ENCODE measurements at regions not wholly inside any gene's neighbourhood (a gene's known extent, or its start where the extent isn't known, plus 50 kb on each side); places are given as distances from the start of the nearest gene placed in this dataset.

DNA sequence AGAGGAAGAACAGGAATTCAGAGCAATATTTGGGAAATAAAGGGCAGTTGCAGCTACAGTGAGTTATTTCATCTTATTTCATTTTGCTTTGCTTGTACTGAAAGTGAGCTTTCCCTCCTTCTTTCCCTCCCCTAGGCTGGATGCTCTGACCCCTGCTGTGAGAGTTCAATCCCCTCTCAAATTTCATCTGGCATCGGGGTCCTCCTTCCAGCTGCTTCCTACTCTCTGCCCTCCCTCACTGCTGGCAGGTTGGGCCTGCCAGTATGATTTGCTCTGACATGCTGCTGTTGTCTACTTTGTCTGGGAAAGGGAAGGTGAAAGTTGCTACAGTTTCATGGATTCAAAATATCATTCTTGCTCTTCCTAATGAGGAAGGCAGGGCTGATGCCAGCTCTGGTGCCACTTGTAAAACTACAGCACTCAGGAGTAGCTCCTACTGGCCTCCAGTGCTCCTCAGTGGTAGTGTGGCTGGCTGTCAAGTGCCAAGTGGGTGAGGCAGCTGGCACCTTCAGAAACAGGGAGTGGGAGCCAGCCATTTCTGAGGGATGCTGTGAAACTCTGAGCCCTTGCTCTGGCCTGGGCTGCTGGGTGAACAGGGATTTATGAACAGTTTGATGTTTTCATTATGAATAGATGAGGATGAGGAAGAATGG, 408.6 kb downstream of the HAPSTR1 start:
- H3K36me3 ChIP-seq, result no peaks in the 10 kb centered on the region
- no peak overlapping the region for H3K4me3 ChIP-seq
- DNase-seq (ENCODE audit: low spot score in 2 of 2), result no peak
- no peak for TF ChIP-seq POLR2AphosphoS5 (IDR thresholded peaks at IDR 0.05)
- TF ChIP-seq, protein P1, sequence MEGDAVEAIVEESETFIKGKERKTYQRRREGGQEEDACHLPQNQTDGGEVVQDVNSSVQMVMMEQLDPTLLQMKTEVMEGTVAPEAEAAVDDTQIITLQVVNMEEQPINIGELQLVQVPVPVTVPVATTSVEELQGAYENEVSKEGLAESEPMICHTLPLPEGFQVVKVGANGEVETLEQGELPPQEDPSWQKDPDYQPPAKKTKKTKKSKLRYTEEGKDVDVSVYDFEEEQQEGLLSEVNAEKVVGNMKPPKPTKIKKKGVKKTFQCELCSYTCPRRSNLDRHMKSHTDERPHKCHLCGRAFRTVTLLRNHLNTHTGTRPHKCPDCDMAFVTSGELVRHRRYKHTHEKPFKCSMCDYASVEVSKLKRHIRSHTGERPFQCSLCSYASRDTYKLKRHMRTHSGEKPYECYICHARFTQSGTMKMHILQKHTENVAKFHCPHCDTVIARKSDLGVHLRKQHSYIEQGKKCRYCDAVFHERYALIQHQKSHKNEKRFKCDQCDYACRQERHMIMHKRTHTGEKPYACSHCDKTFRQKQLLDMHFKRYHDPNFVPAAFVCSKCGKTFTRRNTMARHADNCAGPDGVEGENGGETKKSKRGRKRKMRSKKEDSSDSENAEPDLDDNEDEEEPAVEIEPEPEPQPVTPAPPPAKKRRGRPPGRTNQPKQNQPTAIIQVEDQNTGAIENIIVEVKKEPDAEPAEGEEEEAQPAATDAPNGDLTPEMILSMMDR (IDR thresholded peaks at IDR 0.05), result no peak
- TF ChIP-seq POLR2A (IDR thresholded peaks at IDR 0.05), result no peak
- no peaks in the 10 kb centered on the region for H3K9me3 ChIP-seq
- no peak overlapping the region for H3K27ac ChIP-seq
- H3K27me3 ChIP-seq, result no peaks in the 10 kb centered on the region
- intact Hi-C loops (cut with DNase I; ENCODE audit: low total_unique reads), result no loop called here
- no peaks in the 10 kb centered on the region for H3K4me1 ChIP-seq

DNA sequence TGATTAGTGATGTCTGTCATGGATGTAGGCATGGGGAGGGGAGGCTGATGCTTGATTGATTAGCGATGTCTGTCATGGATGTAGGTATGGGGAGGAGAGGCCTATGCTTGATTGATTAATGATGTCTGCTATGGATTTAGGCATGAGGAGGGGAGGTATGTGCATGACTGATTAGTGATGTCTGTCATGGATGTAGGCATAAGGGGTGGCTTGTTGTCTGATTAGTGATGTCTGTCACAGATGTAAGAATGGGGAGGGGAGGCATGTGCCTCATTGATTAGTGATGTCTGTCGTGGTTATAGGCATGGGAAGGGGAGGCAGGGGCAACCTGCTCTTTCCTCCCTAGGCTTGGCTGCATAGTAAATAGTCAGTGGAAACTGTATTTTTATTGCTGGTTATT, 409.4 kb downstream of the HAPSTR1 start:
- H3K9me3 ChIP-seq, result no peaks in the 10 kb centered on the region
- intact Hi-C loops (cut with DNase I; ENCODE audit: low total_unique reads), result no loop called here
- no peaks in the 10 kb centered on the region for H3K27me3 ChIP-seq
- TF ChIP-seq POLR2A (IDR thresholded peaks at IDR 0.05), result no peak
- TF ChIP-seq, protein P1 (IDR thresholded peaks at IDR 0.05), result no peak
- no peak for TF ChIP-seq POLR2AphosphoS5 (IDR thresholded peaks at IDR 0.05)
- H3K36me3 ChIP-seq, result no peaks in the 10 kb centered on the region
- H3K4me3 ChIP-seq, result no peak overlapping the region
- no peaks in the 10 kb centered on the region for H3K4me1 ChIP-seq
- no peak for DNase-seq (ENCODE audit: low spot score in 2 of 2)
- no peak overlapping the region for H3K27ac ChIP-seq

DNA sequence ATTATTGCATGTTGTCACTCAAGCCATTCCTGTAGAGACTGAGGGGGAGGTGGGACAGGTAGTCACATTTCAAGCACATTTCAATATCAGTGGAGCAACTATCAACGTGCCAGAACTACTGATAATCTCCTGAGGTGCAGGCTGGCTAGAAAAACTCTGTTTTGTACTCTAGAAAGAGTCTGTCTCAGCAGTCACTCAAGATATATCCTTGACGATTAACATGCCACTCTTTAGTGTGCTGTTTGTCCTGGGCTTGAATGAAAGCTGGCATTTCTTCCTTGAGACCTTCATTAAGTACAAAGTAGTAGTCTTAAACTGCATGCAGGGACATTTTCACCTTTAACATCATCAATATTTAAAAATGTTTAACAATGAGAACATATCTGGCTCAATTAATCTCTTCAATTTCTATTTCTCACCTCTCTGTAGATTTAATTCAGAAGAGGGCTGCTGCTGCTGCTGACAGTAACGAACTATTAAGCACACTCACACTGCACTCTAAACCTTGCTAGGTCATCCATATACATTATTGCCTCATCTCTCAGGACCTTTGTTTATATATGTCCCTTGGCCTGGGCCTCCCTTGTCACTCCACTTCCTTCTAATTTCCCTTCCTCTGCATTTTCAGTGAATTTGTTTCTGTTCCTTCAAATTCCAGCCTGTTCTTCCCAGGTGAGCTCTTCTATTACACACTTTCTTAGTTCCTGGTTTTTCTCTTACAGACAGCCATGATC, 412.0 kb downstream of the HAPSTR1 start:
- H3K4me3 ChIP-seq, result no peak overlapping the region
- no peaks in the 10 kb centered on the region for H3K4me1 ChIP-seq
- H3K27me3 ChIP-seq, result no peaks in the 10 kb centered on the region
- no peaks in the 10 kb centered on the region for H3K9me3 ChIP-seq
- TF ChIP-seq, protein P1 (IDR thresholded peaks at IDR 0.05), result no peak
- no peak for TF ChIP-seq POLR2A (IDR thresholded peaks at IDR 0.05)
- no peak for TF ChIP-seq POLR2AphosphoS5 (IDR thresholded peaks at IDR 0.05)
- no peak for DNase-seq (ENCODE audit: low spot score in 2 of 2)
- no peaks in the 10 kb centered on the region for H3K36me3 ChIP-seq
- H3K27ac ChIP-seq, result no peak overlapping the region
- intact Hi-C loops (cut with DNase I; ENCODE audit: low total_unique reads), result no loop called here

DNA sequence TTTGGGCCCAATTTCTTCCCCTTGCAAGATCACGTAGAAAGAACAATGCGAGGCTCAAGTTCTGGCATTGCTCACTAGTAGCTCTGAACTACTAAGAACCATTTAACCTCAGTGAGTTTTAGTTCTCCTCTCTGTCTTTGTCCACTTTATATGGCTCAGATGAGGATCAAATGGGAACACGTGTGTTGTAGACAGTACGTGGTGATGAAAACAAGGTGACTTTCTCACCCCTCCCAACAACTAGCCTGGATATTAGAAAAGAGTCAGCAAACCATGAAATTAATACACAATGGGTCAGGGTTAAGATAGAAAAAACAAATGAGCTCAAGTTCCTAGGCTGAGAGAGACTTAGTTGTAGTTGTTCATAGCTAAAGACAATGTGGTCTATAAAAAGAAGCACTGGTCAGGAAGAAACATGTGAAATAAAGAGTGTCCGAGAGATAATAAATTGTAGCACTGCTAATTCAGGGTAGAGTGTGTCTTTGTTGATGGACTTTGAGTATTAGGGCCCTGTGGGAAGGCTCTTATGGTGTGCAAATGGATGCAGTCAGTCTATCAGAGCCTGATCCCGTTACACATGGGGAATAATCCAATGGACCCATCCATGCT, 417.0 kb downstream of the HAPSTR1 start:
- intact Hi-C loops (cut with DNase I; ENCODE audit: low total_unique reads), result no loop called here
- no peak overlapping the region for H3K27ac ChIP-seq
- H3K9me3 ChIP-seq, result peaks cover 0 to 9% of the 10 kb centered on the region in 2 donors
- H3K4me3 ChIP-seq, result no peak overlapping the region
- no peaks in the 10 kb centered on the region for H3K36me3 ChIP-seq
- no peak for DNase-seq (ENCODE audit: low spot score in 2 of 2)
- H3K27me3 ChIP-seq, result no peaks in the 10 kb centered on the region
- no peaks in the 10 kb centered on the region for H3K4me1 ChIP-seq
- TF ChIP-seq POLR2A (IDR thresholded peaks at IDR 0.05), result no peak
- TF ChIP-seq, protein P1 (IDR thresholded peaks at IDR 0.05), result no peak
- TF ChIP-seq POLR2AphosphoS5 (IDR thresholded peaks at IDR 0.05), result no peak

DNA sequence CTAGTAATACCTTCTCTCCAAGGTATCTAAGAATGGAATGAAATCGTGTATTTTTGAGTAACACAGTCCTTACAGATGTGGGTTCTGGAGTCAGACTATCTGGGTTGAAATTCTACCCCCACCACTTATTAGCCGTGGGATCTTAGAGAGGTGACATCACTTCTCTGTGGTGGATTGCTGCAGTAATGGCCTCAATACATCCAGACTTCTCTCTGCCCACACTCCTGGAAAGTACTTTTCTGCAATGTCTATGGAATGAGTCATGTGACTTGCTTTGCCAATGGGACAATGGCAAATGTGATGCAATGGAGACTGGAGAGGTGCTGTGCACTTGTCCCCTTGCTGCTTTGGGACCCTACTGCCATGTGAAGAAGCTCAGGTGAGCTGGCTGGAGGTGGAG, 418.2 kb downstream of the HAPSTR1 start:
- Histone ChIP-seq H3K4me3 (no peak overlapping the region), H3K4me1 (no peaks in the 10 kb centered on the region), H3K27ac (no peak overlapping the region), H3K9me3 (peaks cover 0 to 9% of the 10 kb centered on the region in 2 donors), H3K36me3 (no peaks in the 10 kb centered on the region), H3K27me3 (no peaks in the 10 kb centered on the region)
- DNase-seq (ENCODE audit: low spot score in 2 of 2), result no peak
- intact Hi-C loops (cut with DNase I; ENCODE audit: low total_unique reads), result no loop called here
- no peak for TF ChIP-seq POLR2A (IDR thresholded peaks at IDR 0.05)
- TF ChIP-seq, protein P1 (IDR thresholded peaks at IDR 0.05), result no peak
- no peak for TF ChIP-seq POLR2AphosphoS5 (IDR thresholded peaks at IDR 0.05)

All from breast epithelium (tissue), 4 donors.